ENCODE measurements at regions not wholly inside any gene's neighbourhood (a gene's known extent, or its start where the extent isn't known, plus 50 kb on each side); places are given as distances from the start of the nearest gene placed in this dataset.

GRCh38 chr12:115421350-115421749 lies 737.4 kb upstream of the TBX3 start:
- H3K36me3 Mint-ChIP-seq: no peaks in the 10 kb centered on the region
- intact Hi-C loops (cut with micrococcal nuclease): no loop called here
- Histone ChIP-seq H3K79me2 (ENCODE audit: insufficient read depth, low read length) (no peaks in the 10 kb centered on the region), H3K4me3 (replicated peaks in 1 of 3; ENCODE audit: low read depth in 2 of 3, low read length in 3 of 3) (no peak overlapping the region), H3K9ac (ENCODE audit: insufficient read depth, low read length, poor library complexity, severe bottlenecking) (no peak overlapping the region), H3K9me3 (replicated peaks in 1 of 2; ENCODE audit: control insufficient read depth in 1 of 2, insufficient read depth in 1 of 2, low read length in 2 of 2) (no peaks in the 10 kb centered on the region), H4K20me1 (ENCODE audit: insufficient read depth, low read length) (no peaks in the 10 kb centered on the region), H2AFZ (ENCODE audit: insufficient read depth, low read depth, low read length, poor library complexity, severe bottlenecking) (no peak overlapping the region), H3K27me3 (ENCODE audit: control insufficient read depth in 2 of 2, insufficient read depth in 2 of 2, low read length in 2 of 2) (no peaks in the 10 kb centered on the region), H3K4me1 (ENCODE audit: control insufficient read depth in 1 of 2, insufficient read depth in 2 of 2, low read length in 2 of 2) (no peaks in the 10 kb centered on the region), H3K4me2 (replicated peaks; ENCODE audit: extremely low read depth, low read length, poor library complexity, severe bottlenecking) (no peak overlapping the region), H3K27ac (ENCODE audit: low read depth in 1 of 2, low read length in 2 of 2) (no peak overlapping the region), H3K36me3 (replicated peaks in 1 of 2; ENCODE audit: control insufficient read depth in 1 of 2, insufficient read depth in 2 of 2, low read length in 2 of 2) (no peaks in the 10 kb centered on the region)
- 100% methylated on average over 1 of the region's 1 CpG for WGBS (ENCODE audit: insufficient coverage)
- TF ChIP-seq CTCF (IDR thresholded peaks at IDR 0.05): no peak
- no peak for DNase-seq
- H3K27ac Mint-ChIP-seq: no peak overlapping the region
- no peak overlapping the region for H3K4me3 Mint-ChIP-seq
- H3K9me3 Mint-ChIP-seq: peaks cover 0 to 4% (median 0%) of the 10 kb centered on the region in 7 donors
- H3K27me3 Mint-ChIP-seq (ENCODE audit: low read depth in 3 of 3): peaks cover 0 to 3% (median 0%) of the 10 kb centered on the region in 3 donors
- H3K4me1 Mint-ChIP-seq: no peaks in the 10 kb centered on the region

GRCh38 chr12:115419145-115419646 lies 735.2 kb upstream of the TBX3 start:
- H3K9me3 Mint-ChIP-seq: peaks cover 0 to 4% (median 0%) of the 10 kb centered on the region in 7 donors
- Histone ChIP-seq H3K4me2 (replicated peaks; ENCODE audit: extremely low read depth, low read length, poor library complexity, severe bottlenecking) (no peak overlapping the region), H3K27me3 (ENCODE audit: control insufficient read depth in 2 of 2, insufficient read depth in 2 of 2, low read length in 2 of 2) (no peaks in the 10 kb centered on the region), H4K20me1 (ENCODE audit: insufficient read depth, low read length) (no peaks in the 10 kb centered on the region), H3K36me3 (replicated peaks in 1 of 2; ENCODE audit: control insufficient read depth in 1 of 2, insufficient read depth in 2 of 2, low read length in 2 of 2) (no peaks in the 10 kb centered on the region), H3K79me2 (ENCODE audit: insufficient read depth, low read length) (no peaks in the 10 kb centered on the region), H3K4me1 (ENCODE audit: control insufficient read depth in 1 of 2, insufficient read depth in 2 of 2, low read length in 2 of 2) (no peaks in the 10 kb centered on the region), H2AFZ (ENCODE audit: insufficient read depth, low read depth, low read length, poor library complexity, severe bottlenecking) (no peak overlapping the region), H3K9me3 (replicated peaks in 1 of 2; ENCODE audit: control insufficient read depth in 1 of 2, insufficient read depth in 1 of 2, low read length in 2 of 2) (no peaks in the 10 kb centered on the region), H3K27ac (ENCODE audit: low read depth in 1 of 2, low read length in 2 of 2) (no peak overlapping the region), H3K9ac (ENCODE audit: insufficient read depth, low read length, poor library complexity, severe bottlenecking) (no peak overlapping the region), H3K4me3 (replicated peaks in 1 of 3; ENCODE audit: low read depth in 2 of 3, low read length in 3 of 3) (no peak overlapping the region)
- no peaks in the 10 kb centered on the region for H3K4me1 Mint-ChIP-seq
- no peak overlapping the region for H3K27ac Mint-ChIP-seq
- WGBS (ENCODE audit: insufficient coverage): no CpG with 5 or more reads among the region's 1 CpG
- intact Hi-C loops (cut with micrococcal nuclease): no loop called here
- no peak overlapping the region for H3K4me3 Mint-ChIP-seq
- H3K36me3 Mint-ChIP-seq: no peaks in the 10 kb centered on the region
- no peak for TF ChIP-seq CTCF (IDR thresholded peaks at IDR 0.05)
- H3K27me3 Mint-ChIP-seq (ENCODE audit: low read depth in 3 of 3): peaks cover 0 to 1% (median 0%) of the 10 kb centered on the region in 3 donors
- no peak for DNase-seq
